IMR-90 (cell line): ENCODE measurements at regions not wholly inside any gene's neighbourhood (a gene's known extent, or its start where the extent isn't known, plus 50 kb on each side); places are given as distances from the start of the nearest gene placed in this dataset.

Experiments used
- BHLHE40 ChIP-seq: fragments of 150-350 bp; IDR thresholded peaks from 2 replicates; pipeline ENCODE4 v1.6.1; 2016; ENCODE audit warnings: mild to moderate bottlenecking, low read depth, low read length
- CEBPB ChIP-seq: IDR thresholded peaks from 2 replicates; pipeline ENCODE4 v1.6.1; 2012; ENCODE audit warnings: low read depth, low read length, improper control_type of control experiment
- CHD1 ChIP-seq: IDR thresholded peaks from 2 replicates; pipeline ENCODE4 v1.6.1; 2012; ENCODE audit warnings: low read depth, low read length, improper control_type of control experiment
- FOS ChIP-seq: fragments of 150-350 bp; IDR thresholded peaks from 2 replicates; pipeline ENCODE4 v1.6.1; 2016; ENCODE audit warnings: low read depth, low read length
- POLR2A ChIP-seq: IDR thresholded peaks from 2 replicates; pipeline ENCODE4 v1.6.1; 2012; ENCODE audit warnings: mild to moderate bottlenecking, low read depth, low read length
- RAD21 ChIP-seq: IDR thresholded peaks from 2 replicates; pipeline ENCODE4 v1.6.1; 2012; ENCODE audit warnings: low read length, improper control_type of control experiment
- RFX5 ChIP-seq: IDR thresholded peaks from 2 replicates; pipeline ENCODE4 v1.8.0; 2012; ENCODE audit warnings: low read depth, mild to moderate bottlenecking, low read length, moderate library complexity
- TF ChIP-seq, protein P1 (sequence below): conservative IDR thresholded peaks from 2 replicates; pipeline ENCODE4 v1.5.1; 2012; ENCODE audit warnings: mild to moderate bottlenecking, low read depth, low read length, improper control_type of control experiment

DNA sequence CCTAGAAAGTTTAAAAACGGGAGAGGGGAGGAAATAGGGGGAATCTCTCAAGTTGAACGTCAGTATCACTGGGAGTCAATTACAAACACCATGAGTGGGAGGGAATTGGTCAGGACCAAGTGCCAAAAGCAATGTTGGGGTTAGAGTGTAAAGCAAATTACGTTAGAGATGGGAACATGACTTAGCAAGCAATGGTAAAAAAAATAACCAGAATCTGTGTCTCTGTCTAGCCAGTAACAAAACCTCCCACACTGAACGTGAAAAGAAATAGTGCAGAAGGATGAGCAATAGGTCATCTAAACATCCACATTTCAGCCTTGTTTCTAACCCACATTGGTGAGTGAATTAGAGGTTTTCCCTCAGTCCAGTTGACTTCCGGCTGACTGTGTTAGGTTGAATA, 242.2 kb downstream of the COG6 start:
- TF ChIP-seq, protein P1, sequence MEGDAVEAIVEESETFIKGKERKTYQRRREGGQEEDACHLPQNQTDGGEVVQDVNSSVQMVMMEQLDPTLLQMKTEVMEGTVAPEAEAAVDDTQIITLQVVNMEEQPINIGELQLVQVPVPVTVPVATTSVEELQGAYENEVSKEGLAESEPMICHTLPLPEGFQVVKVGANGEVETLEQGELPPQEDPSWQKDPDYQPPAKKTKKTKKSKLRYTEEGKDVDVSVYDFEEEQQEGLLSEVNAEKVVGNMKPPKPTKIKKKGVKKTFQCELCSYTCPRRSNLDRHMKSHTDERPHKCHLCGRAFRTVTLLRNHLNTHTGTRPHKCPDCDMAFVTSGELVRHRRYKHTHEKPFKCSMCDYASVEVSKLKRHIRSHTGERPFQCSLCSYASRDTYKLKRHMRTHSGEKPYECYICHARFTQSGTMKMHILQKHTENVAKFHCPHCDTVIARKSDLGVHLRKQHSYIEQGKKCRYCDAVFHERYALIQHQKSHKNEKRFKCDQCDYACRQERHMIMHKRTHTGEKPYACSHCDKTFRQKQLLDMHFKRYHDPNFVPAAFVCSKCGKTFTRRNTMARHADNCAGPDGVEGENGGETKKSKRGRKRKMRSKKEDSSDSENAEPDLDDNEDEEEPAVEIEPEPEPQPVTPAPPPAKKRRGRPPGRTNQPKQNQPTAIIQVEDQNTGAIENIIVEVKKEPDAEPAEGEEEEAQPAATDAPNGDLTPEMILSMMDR: no peak
- TF ChIP-seq RAD21 (no peak), POLR2A (no peak), RFX5 (no peak), CHD1 (no peak), FOS (no peak), BHLHE40 (no peak), CEBPB (no peak)
